K562 (cell line): ENCODE measurements at regions not wholly inside any gene's neighbourhood (a gene's known extent, or its start where the extent isn't known, plus 50 kb on each side); places are given as distances from the start of the nearest gene placed in this dataset.

Source experiments
- ATAC-seq: fragments of 200-7000 bp; cut with Tn5 transposase; 3 replicates; pipeline ENCODE4 v1.9.1; 2020; ENCODE audit warnings: moderate library complexity
- BruUV-seq: library from RNA; stranded (reverse); fragments of 400-500 nt; replicated peaks from 2 replicates; lab custom pipeline; 2021; lab: Mats Ljungman, UMichigan
- CTCF ChIA-PET: fragments of 300-600 bp; formaldehyde crosslinking; extraction: SDS; loops from one replicate; lab custom pipeline; 2021; ENCODE audit warnings: low intra/inter-chr PET ratio; lab: Yijun Ruan, JAX
- POLR2A ChIA-PET: fragments of 300-600, 350-650 bp; sonication (Branson Sonifier 250); formaldehyde crosslinking; extraction: SDS; loops from one replicate; lab custom pipeline; 2021; ENCODE audit warnings: antibody characterized with exemption, inconsistent platforms; lab: Yijun Ruan, JAX
- DNase-seq, 4 experiments: peaks; one replicate each; pipeline versions ENCODE4 v3.0.0 to v3.0.0-alpha.2; 2011 to 2018; ENCODE audit warnings: low spot score in 3 of 4, mixed read lengths in 3 of 4; ENCODE audit errors: extremely low read depth in 1 of 4
- FAIRE-seq: peaks from 2 replicates; lab custom pipeline; 2011; peaks lifted over from hg19 to GRCh38; lab: Jason Lieb, UNC
- H2AFZ ChIP-seq: 2 replicates; pipeline ENCODE4 v1.6.0; 2011; ENCODE audit warnings: low read depth, low read length, control low read depth, inconsistent platforms
- H3K27ac ChIP-seq: fragments of 200-600 bp; 3 replicates; pipeline ENCODE4 v1.8.0; 2011; ENCODE audit warnings: low read depth, mild to moderate bottlenecking, control low read depth, inconsistent platforms, low read length, moderate library complexity, mixed read lengths; ENCODE audit errors: extremely low read depth
- H3K27me3 ChIP-seq, 2 experiments: fragments of 300-600 bp in 1 of 2; 2 replicates in 1 of 2; 3 replicates in 1 of 2; pipeline versions ENCODE4 v1.6.0 to v1.8.0; 2011; ENCODE audit warnings: inconsistent platforms in 2 of 2, low read length in 2 of 2, mild to moderate bottlenecking in 1 of 2, mixed read lengths in 1 of 2, moderate library complexity in 1 of 2; ENCODE audit not compliant: control insufficient read depth in 2 of 2, insufficient read depth in 2 of 2
- H3K36me3 ChIP-seq: fragments of 300-600 bp; 3 replicates; pipeline ENCODE4 v1.8.0; 2011; ENCODE audit warnings: mild to moderate bottlenecking, low read length, inconsistent platforms; ENCODE audit not compliant: control insufficient read depth, insufficient read depth
- H3K4me1 ChIP-seq, 2 experiments: fragments of 200-600 bp in 1 of 2; replicated peaks in 1 of 2; 2 replicates in 1 of 2; 3 replicates in 1 of 2; pipeline versions ENCODE4 v1.5.1 to v1.8.0; 2011; ENCODE audit warnings: inconsistent platforms in 2 of 2, low read length in 2 of 2, mild to moderate bottlenecking in 1 of 2, mixed read lengths in 1 of 2, moderate library complexity in 1 of 2; ENCODE audit not compliant: control insufficient read depth in 2 of 2, insufficient read depth in 2 of 2
- H3K4me2 ChIP-seq: 2 replicates; pipeline ENCODE4 v1.6.1; 2011; ENCODE audit warnings: low read length, control low read depth, inconsistent platforms, mixed read lengths; ENCODE audit not compliant: insufficient read depth
- H3K4me3 ChIP-seq: fragments of 200-600 bp; sonication (generic), shearing (Covaris generic); 2 replicates; pipeline ENCODE4 v1.5.1; 2016; ENCODE audit warnings: control low read depth, inconsistent platforms
- H3K79me2 ChIP-seq: fragments of 200-600 bp; 3 replicates; pipeline ENCODE4 v1.8.0; 2011; ENCODE audit warnings: low read length, inconsistent platforms; ENCODE audit not compliant: control insufficient read depth, insufficient read depth
- H3K9ac ChIP-seq, 2 experiments: 2 replicates each; pipeline versions ENCODE4 v1.6.0 to v1.6.1; 2011; ENCODE audit warnings: low read depth in 2 of 2, low read length in 2 of 2, control low read depth in 1 of 2, inconsistent platforms in 1 of 2, mild to moderate bottlenecking in 1 of 2, mixed read lengths in 1 of 2; ENCODE audit not compliant: insufficient read depth in 1 of 2
- H3K9me1 ChIP-seq: one replicate; pipeline ENCODE4 v1.6.0; 2011; ENCODE audit warnings: inconsistent platforms, mild to moderate bottlenecking, low read length, moderate library complexity; ENCODE audit not compliant: control insufficient read depth, insufficient read depth
- H3K9me3 ChIP-seq: replicated peaks from 2 replicates; pipeline ENCODE4 v1.5.1; 2011; ENCODE audit warnings: low read depth, low read length, inconsistent platforms; ENCODE audit not compliant: control insufficient read depth, insufficient read depth
- H4K20me1 ChIP-seq: replicated peaks from 2 replicates; pipeline ENCODE4 v1.6.1; 2011; ENCODE audit warnings: low read length, inconsistent platforms, mixed read lengths; ENCODE audit not compliant: control insufficient read depth, insufficient read depth
- CLOCK ChIP-seq: fragments of 250-450 bp; sonication (Bioruptor Pico); IDR thresholded peaks from 2 replicates; pipeline ENCODE4 v1.4.0; 2020; ENCODE audit warnings: mild to moderate bottlenecking, moderate library complexity, borderline replicate concordance
- HNRNPLL ChIP-seq: fragments of 200-400 bp; formaldehyde crosslinking; IDR thresholded peaks from 2 replicates; pipeline ENCODE4 v1.6.1; 2017; ENCODE audit warnings: low read length, low read depth, mild to moderate bottlenecking; ENCODE audit not compliant: poor library complexity, severe bottlenecking
- MTA1 ChIP-seq: fragments of 450-650 bp; IDR thresholded peaks from 2 replicates; pipeline ENCODE4 v1.6.1; 2017; ENCODE audit warnings: borderline replicate concordance
- NFE2 ChIP-seq: IDR thresholded peaks from 2 replicates; pipeline ENCODE4 v1.6.1; 2014; ENCODE audit warnings: antibody characterized with exemption, low read depth
- NR1H2 ChIP-seq: sonication (generic); formaldehyde crosslinking; IDR thresholded peaks from 2 replicates; pipeline ENCODE4 v1.4.0; 2020; ENCODE audit warnings: mild to moderate bottlenecking, missing genetic modification reagents
- SP1 ChIP-seq: sonication (generic); formaldehyde crosslinking; IDR thresholded peaks from 2 replicates; pipeline ENCODE4 v1.8.1; 2022; ENCODE audit warnings: mild to moderate bottlenecking, missing genetic modification reagents
- TAF9B ChIP-seq: fragments of 450-650 bp; IDR thresholded peaks from 2 replicates; pipeline ENCODE4 v1.6.1; 2018; ENCODE audit warnings: mild to moderate bottlenecking; ENCODE audit not compliant: partially characterized antibody
- TARDBP ChIP-seq: fragments of 450-650 bp; IDR thresholded peaks from 2 replicates; pipeline ENCODE4 v1.6.1; 2016
- TCF3 ChIP-seq: sonication (generic); formaldehyde crosslinking; IDR thresholded peaks from 2 replicates; pipeline ENCODE4 v1.4.0; 2020; ENCODE audit warnings: mild to moderate bottlenecking, missing genetic modification reagents
- in situ Hi-C: fragments of 300-500 bp; cut with MboI; formaldehyde crosslinking; loops from 4 replicates; pipeline ENCODE4 v1.15.0; 2018; ENCODE audit warnings: inconsistent platforms, mixed read lengths
- intact Hi-C: fragments of 100-400 bp; cut with micrococcal nuclease; formaldehyde crosslinking; loops from 2 replicates; pipeline ENCODE4 v1.14.2; 2022
- TF ChIP-seq, protein P1 (sequence below): sonication (generic); formaldehyde crosslinking; IDR thresholded peaks from 2 replicates; pipeline ENCODE4 v1.8.0; 2023; ENCODE audit warnings: mild to moderate bottlenecking, missing genetic modification reagents
- TF ChIP-seq, protein P2 (sequence below): sonication (generic); formaldehyde crosslinking; IDR thresholded peaks from 2 replicates; pipeline ENCODE4 v1.8.1; 2022; ENCODE audit warnings: missing genetic modification reagents

DNA sequence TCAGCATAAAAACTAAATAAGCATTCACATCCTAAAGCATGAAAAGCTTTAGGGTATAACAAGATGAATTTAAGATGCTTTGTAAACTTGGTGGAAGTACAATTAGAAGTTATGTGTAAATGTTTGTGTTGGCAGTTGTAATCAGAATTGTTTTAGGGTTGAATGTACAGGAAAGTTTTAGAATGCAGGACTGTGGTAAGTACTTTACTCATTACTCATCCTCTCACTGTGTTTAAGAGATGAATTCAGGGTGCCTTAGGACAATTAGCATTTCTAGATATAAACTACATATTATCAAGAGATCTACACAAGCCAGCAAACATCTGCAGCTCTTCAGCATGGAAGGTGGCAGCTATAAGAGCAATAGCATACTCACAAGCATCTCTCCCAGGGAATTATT is 77.5 kb upstream of the ELOVL6 start:
- Histone ChIP-seq H3K27ac (no peak overlapping the region), H3K4me2 (no peak overlapping the region), H2AFZ (no peak overlapping the region), H3K27me3 (peaks cover 0 to 4% of the 10 kb centered on the region in 2 experiments; a peak in 1 of 5 replicates), H3K9me1 (no peaks in the 10 kb centered on the region), H3K36me3 (no peaks in the 10 kb centered on the region), H3K9me3 (no peaks in the 10 kb centered on the region), H3K4me1 (no peaks in the 10 kb centered on the region), H4K20me1 (no peaks in the 10 kb centered on the region), H3K9ac (no peak overlapping the region), H3K79me2 (no peaks in the 10 kb centered on the region), H3K4me3 (no peak overlapping the region)
- no TSS peak for BruUV-seq
- ChIA-PET POLR2A (interaction anchor here (1.0 to 1.3 kb wide), 3 partner anchors 8 to 27 kb away, joined by 3 to 4 read pairs (median 3); no protein-coding TSS in a partner anchor), CTCF (no interaction called here)
- in situ Hi-C loops: no loop called here
- ATAC-seq (no peak), DNase-seq (no peak), FAIRE-seq (no peak)
- no peak for TF ChIP-seq TCF3 (CRISPR knock-in tag)
- no peak for TF ChIP-seq HNRNPLL
- TF ChIP-seq, protein P1, sequence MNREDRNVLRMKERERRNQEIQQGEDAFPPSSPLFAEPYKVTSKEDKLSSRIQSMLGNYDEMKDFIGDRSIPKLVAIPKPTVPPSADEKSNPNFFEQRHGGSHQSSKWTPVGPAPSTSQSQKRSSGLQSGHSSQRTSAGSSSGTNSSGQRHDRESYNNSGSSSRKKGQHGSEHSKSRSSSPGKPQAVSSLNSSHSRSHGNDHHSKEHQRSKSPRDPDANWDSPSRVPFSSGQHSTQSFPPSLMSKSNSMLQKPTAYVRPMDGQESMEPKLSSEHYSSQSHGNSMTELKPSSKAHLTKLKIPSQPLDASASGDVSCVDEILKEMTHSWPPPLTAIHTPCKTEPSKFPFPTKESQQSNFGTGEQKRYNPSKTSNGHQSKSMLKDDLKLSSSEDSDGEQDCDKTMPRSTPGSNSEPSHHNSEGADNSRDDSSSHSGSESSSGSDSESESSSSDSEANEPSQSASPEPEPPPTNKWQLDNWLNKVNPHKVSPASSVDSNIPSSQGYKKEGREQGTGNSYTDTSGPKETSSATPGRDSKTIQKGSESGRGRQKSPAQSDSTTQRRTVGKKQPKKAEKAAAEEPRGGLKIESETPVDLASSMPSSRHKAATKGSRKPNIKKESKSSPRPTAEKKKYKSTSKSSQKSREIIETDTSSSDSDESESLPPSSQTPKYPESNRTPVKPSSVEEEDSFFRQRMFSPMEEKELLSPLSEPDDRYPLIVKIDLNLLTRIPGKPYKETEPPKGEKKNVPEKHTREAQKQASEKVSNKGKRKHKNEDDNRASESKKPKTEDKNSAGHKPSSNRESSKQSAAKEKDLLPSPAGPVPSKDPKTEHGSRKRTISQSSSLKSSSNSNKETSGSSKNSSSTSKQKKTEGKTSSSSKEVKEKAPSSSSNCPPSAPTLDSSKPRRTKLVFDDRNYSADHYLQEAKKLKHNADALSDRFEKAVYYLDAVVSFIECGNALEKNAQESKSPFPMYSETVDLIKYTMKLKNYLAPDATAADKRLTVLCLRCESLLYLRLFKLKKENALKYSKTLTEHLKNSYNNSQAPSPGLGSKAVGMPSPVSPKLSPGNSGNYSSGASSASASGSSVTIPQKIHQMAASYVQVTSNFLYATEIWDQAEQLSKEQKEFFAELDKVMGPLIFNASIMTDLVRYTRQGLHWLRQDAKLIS (CRISPR knock-in tag): no peak
- TF ChIP-seq TARDBP: no peak
- no peak for TF ChIP-seq SP1 (CRISPR knock-in tag)
- TF ChIP-seq NFE2: no peak
- no peak for TF ChIP-seq TAF9B
- TF ChIP-seq, protein P2, sequence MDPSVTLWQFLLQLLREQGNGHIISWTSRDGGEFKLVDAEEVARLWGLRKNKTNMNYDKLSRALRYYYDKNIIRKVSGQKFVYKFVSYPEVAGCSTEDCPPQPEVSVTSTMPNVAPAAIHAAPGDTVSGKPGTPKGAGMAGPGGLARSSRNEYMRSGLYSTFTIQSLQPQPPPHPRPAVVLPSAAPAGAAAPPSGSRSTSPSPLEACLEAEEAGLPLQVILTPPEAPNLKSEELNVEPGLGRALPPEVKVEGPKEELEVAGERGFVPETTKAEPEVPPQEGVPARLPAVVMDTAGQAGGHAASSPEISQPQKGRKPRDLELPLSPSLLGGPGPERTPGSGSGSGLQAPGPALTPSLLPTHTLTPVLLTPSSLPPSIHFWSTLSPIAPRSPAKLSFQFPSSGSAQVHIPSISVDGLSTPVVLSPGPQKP (CRISPR knock-in tag): no peak
- TF ChIP-seq MTA1: no peak
- no peak for TF ChIP-seq NR1H2
- TF ChIP-seq CLOCK (CRISPR knock-in tag): no peak
- intact Hi-C loops: no loop called here
